Activated naive CD4-positive, alpha-beta T cell treated with anti-CD3 and anti-CD28 coated beads for 36 hours (primary cell): ENCODE measurements at regions not wholly inside any gene's neighbourhood (a gene's known extent, or its start where the extent isn't known, plus 50 kb on each side); places are given as distances from the start of the nearest gene placed in this dataset.
A peak's percentile ranks its signal among the peaks of the same experiment; 100 is the strongest.

Experiments used
- CTCF ChIA-PET: fragments of 350-600 bp; sonication (Branson Sonifier 250); formaldehyde crosslinking; loops from one replicate; lab custom pipeline; 2021; ENCODE audit warnings: antibody characterized with exemption; lab: Charles Lee
- DNase-seq: peaks from one replicate; pipeline ENCODE4 v3.0.0-alpha.2; 2020
- H3K27ac Mint-ChIP-seq: one replicate; pipeline ENCODE4 v1.8.0; 2021; ENCODE audit warnings: mild to moderate bottlenecking, mixed read lengths
- H3K27me3 Mint-ChIP-seq: one replicate; pipeline ENCODE4 v1.8.0; 2021; ENCODE audit warnings: low read depth, mixed read lengths
- H3K36me3 Mint-ChIP-seq: one replicate; pipeline ENCODE4 v1.8.0; 2021; ENCODE audit warnings: low read depth, mixed read lengths
- H3K4me1 Mint-ChIP-seq: one replicate; pipeline ENCODE4 v1.8.0; 2021; ENCODE audit warnings: low read depth, mixed read lengths
- H3K4me3 Mint-ChIP-seq: one replicate; pipeline ENCODE4 v1.8.0; 2021; ENCODE audit warnings: mild to moderate bottlenecking, moderate library complexity, mixed read lengths
- H3K9me3 Mint-ChIP-seq: one replicate; pipeline ENCODE4 v1.8.0; 2021; ENCODE audit warnings: mixed read lengths
- intact Hi-C: fragments of 100-400 bp; cut with micrococcal nuclease; formaldehyde crosslinking; loops from one replicate; pipeline ENCODE4 v1.15.1; 2023

GRCh38 chr4:4766564-4766963 lies 92.9 kb upstream of the MSX1 start:
- DNase-seq, result no peak
- H3K27me3 Mint-ChIP-seq, result peaks cover 7% of the 10 kb centered on the region
- no peak overlapping the region for H3K27ac Mint-ChIP-seq
- peaks cover 7% of the 10 kb centered on the region for H3K36me3 Mint-ChIP-seq
- intact Hi-C loops, result no loop called here
- H3K4me3 Mint-ChIP-seq, result no peak overlapping the region
- H3K9me3 Mint-ChIP-seq, result peaks cover 11% of the 10 kb centered on the region
- CTCF ChIA-PET, result no interaction called here
- H3K4me1 Mint-ChIP-seq, result peaks cover 9% of the 10 kb centered on the region

GRCh38 chr4:4765811-4766210 lies 93.7 kb upstream of the MSX1 start:
- H3K4me3 Mint-ChIP-seq, result no peak overlapping the region
- no peak overlapping the region for H3K27ac Mint-ChIP-seq
- peaks cover 11% of the 10 kb centered on the region for H3K9me3 Mint-ChIP-seq
- peaks cover 7% of the 10 kb centered on the region for H3K27me3 Mint-ChIP-seq
- intact Hi-C loops, result no loop called here
- H3K4me1 Mint-ChIP-seq, result peaks cover 9% of the 10 kb centered on the region
- H3K36me3 Mint-ChIP-seq, result peaks cover 7% of the 10 kb centered on the region
- no peak for DNase-seq
- CTCF ChIA-PET, result no interaction called here

DNA sequence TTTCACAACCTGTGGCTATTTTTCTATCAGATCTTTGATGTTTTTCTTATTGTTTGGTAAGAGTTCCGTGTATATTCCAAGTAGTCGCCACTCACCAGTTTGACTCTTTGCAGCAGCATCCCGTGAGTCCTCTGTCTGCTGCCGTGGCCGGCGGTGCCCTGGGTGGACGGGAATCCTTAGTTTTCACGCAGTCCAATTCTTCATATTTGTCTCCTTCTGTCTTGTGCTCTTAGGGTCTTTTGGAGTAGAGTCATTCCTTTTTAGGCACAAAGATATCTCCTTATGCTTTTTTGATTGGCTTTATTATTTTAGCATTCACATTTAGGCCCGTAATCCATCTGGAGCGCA lies 94.9 kb upstream of the MSX1 start:
- intact Hi-C loops, result no loop called here
- Mint-ChIP-seq H3K36me3 (peaks cover 7% of the 10 kb centered on the region), H3K27ac (no peak overlapping the region), H3K4me3 (no peak overlapping the region), H3K4me1 (peaks cover 9% of the 10 kb centered on the region), H3K9me3 (peaks cover 11% of the 10 kb centered on the region), H3K27me3 (peaks cover 7% of the 10 kb centered on the region)
- CTCF ChIA-PET, result no interaction called here
- DNase-seq, result no peak

DNA sequence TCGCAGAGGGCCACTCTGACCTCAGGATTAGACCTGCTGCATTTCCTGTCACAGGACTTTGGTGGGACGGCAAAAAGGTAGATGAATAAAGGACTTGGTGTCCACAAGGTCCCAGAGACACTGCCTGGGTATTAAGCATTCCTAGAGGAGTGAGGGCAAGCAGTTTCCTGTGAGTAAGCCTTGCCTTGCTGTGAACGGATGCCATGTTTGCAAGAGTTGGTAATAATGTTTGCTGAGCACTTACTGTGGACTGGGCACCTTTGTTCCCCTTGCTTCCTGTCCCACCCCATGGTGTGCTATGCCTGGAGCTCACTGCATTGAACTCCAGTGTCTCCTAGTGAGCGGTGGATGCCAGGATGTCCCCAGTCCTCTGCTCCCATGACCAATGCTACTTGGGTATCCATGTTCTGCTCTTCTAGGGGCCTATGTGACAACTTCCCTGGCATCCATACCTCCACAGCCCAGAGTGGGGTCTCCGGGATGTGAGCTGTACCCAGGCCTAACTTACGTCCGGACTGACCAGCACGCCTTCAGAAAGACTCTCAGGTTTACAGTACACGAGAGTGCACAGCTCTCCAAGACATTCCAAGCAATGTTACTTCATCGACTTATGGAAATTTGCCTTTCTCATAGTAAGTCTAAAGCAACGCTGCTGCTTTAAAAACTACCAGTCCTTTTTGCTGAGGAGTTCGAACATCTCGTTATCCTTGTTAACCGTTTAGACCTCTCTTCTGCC lies 95.5 kb upstream of the MSX1 start:
- Mint-ChIP-seq H3K4me3 (no peak overlapping the region), H3K4me1 (peaks cover 9% of the 10 kb centered on the region), H3K27me3 (peaks cover 7% of the 10 kb centered on the region), H3K36me3 (peaks cover 7% of the 10 kb centered on the region), H3K27ac (no peak overlapping the region), H3K9me3 (peaks cover 11% of the 10 kb centered on the region)
- intact Hi-C loops, result loop anchor here (1.0 kb wide), 1 partner anchor 272 kb away; no protein-coding TSS in a partner anchor
- CTCF ChIA-PET, result no interaction called here
- DNase-seq, result no peak

GRCh38 chr4:4762909-4763821 lies 96.3 kb upstream of the MSX1 start:
- Mint-ChIP-seq H3K36me3 (peaks cover 7% of the 10 kb centered on the region), H3K4me3 (no peak overlapping the region), H3K4me1 (peaks cover 9% of the 10 kb centered on the region), H3K9me3 (peaks cover 11% of the 10 kb centered on the region), H3K27ac (no peak overlapping the region), H3K27me3 (peaks cover 7% of the 10 kb centered on the region)
- peak; percentile 66 for DNase-seq
- intact Hi-C loops, result loop anchor here (1.0 kb wide), 1 partner anchor 271 kb away; no protein-coding TSS in a partner anchor
- CTCF ChIA-PET, result no interaction called here

DNA sequence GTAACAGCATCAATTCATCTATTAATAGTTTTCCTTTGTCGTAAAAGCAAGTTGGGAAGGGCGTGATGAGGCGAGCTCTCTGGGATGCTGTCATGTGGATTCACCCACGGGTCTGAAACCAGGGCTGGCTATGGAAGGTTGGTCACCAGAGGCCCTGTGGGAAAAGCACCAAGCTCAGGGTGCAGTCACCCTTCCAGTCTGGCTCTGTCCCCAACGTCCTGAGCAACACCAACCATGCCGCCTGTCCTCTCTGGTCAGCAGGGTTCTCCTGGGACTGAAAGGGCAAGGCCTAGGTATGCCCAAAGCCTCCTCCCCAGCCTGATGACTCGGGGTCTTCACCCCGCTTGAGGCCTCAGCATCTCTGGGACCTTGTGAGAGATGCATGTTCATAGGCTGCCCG lies 97.2 kb upstream of the MSX1 start:
- intact Hi-C loops, result no loop called here
- Mint-ChIP-seq H3K9me3 (peaks cover 9% of the 10 kb centered on the region), H3K4me3 (no peak overlapping the region), H3K36me3 (peaks cover 5% of the 10 kb centered on the region), H3K27ac (no peak overlapping the region), H3K27me3 (peaks cover 7% of the 10 kb centered on the region), H3K4me1 (peaks cover 9% of the 10 kb centered on the region)
- no peak for DNase-seq
- CTCF ChIA-PET, result no interaction called here

DNA sequence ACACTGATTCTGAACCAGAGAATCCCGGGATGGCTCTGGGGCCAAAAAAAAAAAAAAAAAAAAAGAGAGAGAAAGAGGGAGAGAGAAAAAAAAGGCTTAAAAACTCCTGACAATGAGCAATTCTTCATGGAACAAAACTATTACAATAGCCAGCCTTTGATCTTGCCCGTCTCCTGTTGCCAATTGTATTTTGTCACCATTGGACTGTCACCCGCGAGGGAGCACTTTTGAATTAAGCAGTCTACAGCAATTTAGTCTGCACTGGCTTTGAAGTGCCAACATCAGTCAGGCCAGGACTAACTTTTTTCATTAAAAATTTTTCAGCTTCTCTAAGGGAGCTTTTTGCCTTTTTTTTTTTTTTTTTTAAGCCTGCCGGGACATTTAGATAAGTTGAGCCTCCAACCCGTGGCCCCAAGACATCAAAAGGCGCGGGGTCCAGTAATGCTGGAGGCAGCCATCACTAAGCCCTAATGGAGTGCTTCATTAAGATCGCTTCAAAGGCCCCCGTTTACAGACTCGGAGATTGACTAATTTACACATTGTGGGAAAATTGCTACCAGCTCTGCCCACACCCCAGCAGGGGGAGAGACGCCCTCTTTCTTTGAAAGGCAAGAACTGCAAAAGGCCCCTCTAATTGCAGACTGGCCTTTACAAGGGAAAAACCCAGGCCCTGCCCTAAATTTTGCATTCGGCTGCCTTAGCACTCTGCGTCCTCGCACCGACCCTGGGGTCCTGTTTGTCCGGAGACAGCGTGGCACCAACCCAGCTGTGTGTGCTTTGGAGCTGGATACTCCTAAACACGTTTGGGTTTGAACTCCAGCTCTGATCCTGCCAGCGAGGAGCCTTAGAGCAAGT lies 98.1 kb upstream of the MSX1 start:
- CTCF ChIA-PET, result interaction anchor here (0.6 kb wide), 2 partner anchors 19 to 23 kb away, joined by 3 to 5 read pairs; no protein-coding TSS in a partner anchor
- Mint-ChIP-seq H3K36me3 (peaks cover 4% of the 10 kb centered on the region), H3K9me3 (peaks cover 7% of the 10 kb centered on the region), H3K4me1 (peaks cover 9% of the 10 kb centered on the region), H3K4me3 (no peak overlapping the region), H3K27ac (no peak overlapping the region), H3K27me3 (peaks cover 7% of the 10 kb centered on the region)
- DNase-seq, result no peak
- intact Hi-C loops, result no loop called here

- CTCF ChIA-PET, result no interaction called here
- H3K4me1 Mint-ChIP-seq, result peaks cover 9% of the 10 kb centered on the region
- intact Hi-C loops, result no loop called here
- no peak overlapping the region for H3K27ac Mint-ChIP-seq
- no peak for DNase-seq
- peaks cover 4% of the 10 kb centered on the region for H3K36me3 Mint-ChIP-seq
- peaks cover 7% of the 10 kb centered on the region for H3K27me3 Mint-ChIP-seq
- peaks cover 4% of the 10 kb centered on the region for H3K9me3 Mint-ChIP-seq
- no peak overlapping the region for H3K4me3 Mint-ChIP-seq
These were observed 99.6 kb upstream of the MSX1 start for GRCh38 chr4:4759883-4760282.

DNA sequence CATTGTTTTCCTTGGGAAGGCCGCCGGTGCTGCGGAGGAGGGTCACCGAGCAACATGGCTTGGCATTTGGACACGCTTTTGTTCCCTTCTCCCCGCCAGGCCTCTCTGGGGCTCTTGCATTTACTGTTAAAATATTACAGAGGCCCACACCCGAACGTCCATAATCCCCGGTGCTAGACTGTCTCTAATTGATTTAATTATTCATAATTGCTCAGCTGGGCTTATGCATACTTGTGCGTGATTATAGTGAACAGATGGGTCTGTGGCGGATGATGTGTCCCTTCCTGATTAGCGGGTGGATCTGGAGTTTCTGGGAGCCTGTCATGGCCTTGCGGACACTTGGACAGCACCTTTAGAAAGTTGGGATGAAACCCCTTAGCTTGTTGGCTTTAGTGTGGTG lies 100.2 kb upstream of the MSX1 start:
- no peak for DNase-seq
- intact Hi-C loops, result no loop called here
- Mint-ChIP-seq H3K36me3 (no peaks in the 10 kb centered on the region), H3K4me3 (no peak overlapping the region), H3K27ac (no peak overlapping the region), H3K9me3 (no peaks in the 10 kb centered on the region), H3K4me1 (peaks cover 9% of the 10 kb centered on the region), H3K27me3 (peaks cover 4% of the 10 kb centered on the region)
- CTCF ChIA-PET, result no interaction called here

- CTCF ChIA-PET, result no interaction called here
- Mint-ChIP-seq H3K4me1 (peaks cover 9% of the 10 kb centered on the region), H3K27ac (no peak overlapping the region), H3K36me3 (no peaks in the 10 kb centered on the region), H3K4me3 (no peak overlapping the region), H3K27me3 (peaks cover 4% of the 10 kb centered on the region), H3K9me3 (no peaks in the 10 kb centered on the region)
- DNase-seq, result no peak
- intact Hi-C loops, result no loop called here
These were observed 100.8 kb upstream of the MSX1 start for GRCh38 chr4:4758681-4759080.

- no peaks in the 10 kb centered on the region for H3K4me1 Mint-ChIP-seq
- H3K9me3 Mint-ChIP-seq, result no peaks in the 10 kb centered on the region
- H3K27me3 Mint-ChIP-seq, result peaks cover 7% of the 10 kb centered on the region
- intact Hi-C loops, result no loop called here
- no peaks in the 10 kb centered on the region for H3K36me3 Mint-ChIP-seq
- CTCF ChIA-PET, result no interaction called here
- no peak overlapping the region for H3K4me3 Mint-ChIP-seq
- no peak overlapping the region for H3K27ac Mint-ChIP-seq
- DNase-seq, result no peak
These were observed 104.2 kb upstream of the MSX1 start for GRCh38 chr4:4755306-4755705.

GRCh38 chr4:4754641-4755040 lies 104.8 kb upstream of the MSX1 start:
- CTCF ChIA-PET, result no interaction called here
- intact Hi-C loops, result no loop called here
- H3K4me1 Mint-ChIP-seq, result no peaks in the 10 kb centered on the region
- H3K4me3 Mint-ChIP-seq, result no peak overlapping the region
- H3K9me3 Mint-ChIP-seq, result no peaks in the 10 kb centered on the region
- H3K27ac Mint-ChIP-seq, result no peak overlapping the region
- peaks cover 7% of the 10 kb centered on the region for H3K27me3 Mint-ChIP-seq
- no peak for DNase-seq
- no peaks in the 10 kb centered on the region for H3K36me3 Mint-ChIP-seq
